BLaER1 treated with 17β-estradiol and CSF1 and Interleukin-3, amounts not matched to agents 10 nM and 100 nM (cell line): ENCODE measurements at regions not wholly inside any gene's neighbourhood (a gene's known extent, or its start where the extent isn't known, plus 50 kb on each side); places are given as distances from the start of the nearest gene placed in this dataset.

ENCODE experiments used
- H3K27ac ChIP-seq, 11 experiments: shearing (Covaris generic); formaldehyde crosslinking; 2 replicates each; pipeline ENCODE4 v1.8.1; 2022
- H3K27me3 ChIP-seq, 11 experiments: shearing (Covaris generic); formaldehyde crosslinking; 2 replicates each; pipeline ENCODE4 v1.8.1; 2022
- H3K36me3 ChIP-seq, 11 experiments: shearing (Covaris generic); formaldehyde crosslinking; 2 replicates each; pipeline ENCODE4 v1.8.1; 2022
- H3K4me1 ChIP-seq, 10 experiments: shearing (Covaris generic); formaldehyde crosslinking; 2 replicates each; pipeline ENCODE4 v1.8.1; 2022
- H3K4me2 ChIP-seq, 11 experiments: shearing (Covaris generic); formaldehyde crosslinking; 2 replicates each; pipeline ENCODE4 v1.8.1; 2022
- H3K4me3 ChIP-seq, 10 experiments: shearing (Covaris generic); formaldehyde crosslinking; 2 replicates each; pipeline ENCODE4 v1.8.1; 2022
- H3K9ac ChIP-seq, 11 experiments: shearing (Covaris generic); formaldehyde crosslinking; 2 replicates each; pipeline ENCODE4 v1.8.1; 2022
- H3K9me3 ChIP-seq, 11 experiments: shearing (Covaris generic); formaldehyde crosslinking; replicated peaks in 1 of 11; 2 replicates each; pipeline ENCODE4 v1.8.1; 2022
- H4K20me1 ChIP-seq, 11 experiments: shearing (Covaris generic); formaldehyde crosslinking; 2 replicates each; pipeline ENCODE4 v1.8.1; 2022
- Cebpa-rat ChIP-seq, 11 experiments: shearing (Covaris generic); IDR thresholded peaks; 2 replicates each; pipeline ENCODE4 v1.8.1; 2022

GRCh38 chr4:30939684-30940083, 219.5 kb downstream of the PCDH7 start:
- Histone ChIP-seq H3K9me3 (no peaks in the 10 kb centered on the region), H3K4me3 (no peak overlapping the region), H3K4me2 (no peak overlapping the region), H3K36me3 (no peaks in the 10 kb centered on the region), H3K27me3 (no peaks in the 10 kb centered on the region), H3K9ac (no peak overlapping the region), H3K27ac (no peak overlapping the region), H3K4me1 (no peaks in the 10 kb centered on the region), H4K20me1 (no peaks in the 10 kb centered on the region)
- no peak for TF ChIP-seq Cebpa-rat (IDR thresholded peaks at IDR 0.05)

GRCh38 chr4:30941641-30942040, 221.5 kb downstream of the PCDH7 start:
- Histone ChIP-seq H3K27me3 (no peaks in the 10 kb centered on the region), H3K27ac (no peak overlapping the region), H3K36me3 (no peaks in the 10 kb centered on the region), H3K9me3 (no peaks in the 10 kb centered on the region), H3K4me2 (no peak overlapping the region), H3K9ac (no peak overlapping the region), H3K4me1 (no peaks in the 10 kb centered on the region), H3K4me3 (no peak overlapping the region), H4K20me1 (no peaks in the 10 kb centered on the region)
- no peak for TF ChIP-seq Cebpa-rat (IDR thresholded peaks at IDR 0.05)

- H3K4me3 ChIP-seq, result no peak overlapping the region
- H3K9me3 ChIP-seq, result no peaks in the 10 kb centered on the region
- no peak overlapping the region for H3K9ac ChIP-seq
- no peak overlapping the region for H3K27ac ChIP-seq
- no peak overlapping the region for H3K4me2 ChIP-seq
- H4K20me1 ChIP-seq, result no peaks in the 10 kb centered on the region
- H3K27me3 ChIP-seq, result no peaks in the 10 kb centered on the region
- TF ChIP-seq Cebpa-rat (IDR thresholded peaks at IDR 0.05), result no peak
- no peaks in the 10 kb centered on the region for H3K4me1 ChIP-seq
- H3K36me3 ChIP-seq, result no peaks in the 10 kb centered on the region
Measured at GRCh38 chr4:30943356-30943755, 223.2 kb downstream of the PCDH7 start.

GRCh38 chr4:30945586-30945985, 225.4 kb downstream of the PCDH7 start:
- Histone ChIP-seq H4K20me1 (no peaks in the 10 kb centered on the region), H3K9me3 (no peaks in the 10 kb centered on the region)

GRCh38 chr4:30946288-30946687, 226.1 kb downstream of the PCDH7 start:
- no peak overlapping the region for H3K4me3 ChIP-seq
- no peaks in the 10 kb centered on the region for H4K20me1 ChIP-seq
- no peaks in the 10 kb centered on the region for H3K9me3 ChIP-seq
- no peak overlapping the region for H3K9ac ChIP-seq
- no peak overlapping the region for H3K27ac ChIP-seq
- H3K27me3 ChIP-seq, result no peaks in the 10 kb centered on the region
- H3K36me3 ChIP-seq, result no peaks in the 10 kb centered on the region
- H3K4me1 ChIP-seq, result no peaks in the 10 kb centered on the region
- no peak for TF ChIP-seq Cebpa-rat (IDR thresholded peaks at IDR 0.05)
- no peak overlapping the region for H3K4me2 ChIP-seq

More at GRCh38 chr4:30945586-30945985, 225.4 kb downstream of the PCDH7 start:
- H3K4me3 ChIP-seq, result no peak overlapping the region
- H3K9ac ChIP-seq, result no peak overlapping the region
- H3K27ac ChIP-seq, result no peak overlapping the region
- TF ChIP-seq Cebpa-rat (IDR thresholded peaks at IDR 0.05), result no peak
- H3K4me1 ChIP-seq, result no peaks in the 10 kb centered on the region
- no peaks in the 10 kb centered on the region for H3K36me3 ChIP-seq
- no peak overlapping the region for H3K4me2 ChIP-seq
- H3K27me3 ChIP-seq, result no peaks in the 10 kb centered on the region

GRCh38 chr4:30948653-30949052, 228.5 kb downstream of the PCDH7 start:
- Histone ChIP-seq H3K9me3 (no peaks in the 10 kb centered on the region), H3K9ac (no peak overlapping the region), H3K27ac (no peak overlapping the region), H3K36me3 (no peaks in the 10 kb centered on the region), H4K20me1 (no peaks in the 10 kb centered on the region), H3K4me2 (no peak overlapping the region), H3K4me1 (no peaks in the 10 kb centered on the region), H3K4me3 (no peak overlapping the region), H3K27me3 (no peaks in the 10 kb centered on the region)
- TF ChIP-seq Cebpa-rat (IDR thresholded peaks at IDR 0.05), result no peak

GRCh38 chr4:30950737-30951136, 230.6 kb downstream of the PCDH7 start:
- Histone ChIP-seq H3K4me2 (no peak overlapping the region), H3K4me1 (no peaks in the 10 kb centered on the region), H4K20me1 (no peaks in the 10 kb centered on the region), H3K36me3 (no peaks in the 10 kb centered on the region), H3K27me3 (no peaks in the 10 kb centered on the region), H3K9me3 (no peaks in the 10 kb centered on the region), H3K27ac (no peak overlapping the region), H3K4me3 (no peak overlapping the region), H3K9ac (no peak overlapping the region)
- no peak for TF ChIP-seq Cebpa-rat (IDR thresholded peaks at IDR 0.05)

GRCh38 chr4:30952526-30953219, 232.5 kb downstream of the PCDH7 start:
- Histone ChIP-seq H3K27ac (no peak overlapping the region), H3K9me3 (no peaks in the 10 kb centered on the region), H3K4me2 (no peak overlapping the region), H4K20me1 (no peaks in the 10 kb centered on the region), H3K9ac (no peak overlapping the region), H3K36me3 (no peaks in the 10 kb centered on the region), H3K27me3 (no peaks in the 10 kb centered on the region), H3K4me3 (no peak overlapping the region), H3K4me1 (no peaks in the 10 kb centered on the region)
- no peak for TF ChIP-seq Cebpa-rat (IDR thresholded peaks at IDR 0.05)

GRCh38 chr4:30953799-30954198, 233.6 kb downstream of the PCDH7 start:
- Histone ChIP-seq H3K9me3 (no peaks in the 10 kb centered on the region), H4K20me1 (no peaks in the 10 kb centered on the region), H3K4me1 (no peaks in the 10 kb centered on the region), H3K27me3 (no peaks in the 10 kb centered on the region), H3K4me2 (no peak overlapping the region), H3K27ac (no peak overlapping the region), H3K36me3 (no peaks in the 10 kb centered on the region), H3K4me3 (no peak overlapping the region), H3K9ac (no peak overlapping the region)
- TF ChIP-seq Cebpa-rat (IDR thresholded peaks at IDR 0.05), result no peak

- TF ChIP-seq Cebpa-rat (IDR thresholded peaks at IDR 0.05), result no peak
- no peaks in the 10 kb centered on the region for H4K20me1 ChIP-seq
- H3K4me1 ChIP-seq, result no peaks in the 10 kb centered on the region
- no peak overlapping the region for H3K9ac ChIP-seq
- H3K27me3 ChIP-seq, result no peaks in the 10 kb centered on the region
- no peak overlapping the region for H3K27ac ChIP-seq
- H3K4me3 ChIP-seq, result no peak overlapping the region
- no peak overlapping the region for H3K4me2 ChIP-seq
- H3K36me3 ChIP-seq, result no peaks in the 10 kb centered on the region
- H3K9me3 ChIP-seq, result no peaks in the 10 kb centered on the region
Measured at GRCh38 chr4:30956916-30957315, 236.7 kb downstream of the PCDH7 start.
